Upper lobe of left lung (tissue), 6 donors: ENCODE measurements at regions not wholly inside any gene's neighbourhood (a gene's known extent, or its start where the extent isn't known, plus 50 kb on each side); places are given as distances from the start of the nearest gene placed in this dataset.

ENCODE experiments used
- ATAC-seq, 2 donors: fragments of 200-7000 bp; cut with Tn5 transposase; one replicate each; pipeline ENCODE4 v1.9.1; 2022; ENCODE audit warnings: mild to moderate bottlenecking in 2 of 2, moderate library complexity in 2 of 2; ENCODE audit not compliant: low FRiP score in 2 of 2
- DNase-seq, 2 donors: peaks; one replicate each; pipeline ENCODE4 v3.0.0-alpha.2; 2019 to 2020
- H3K27ac ChIP-seq, 4 donors: fragments of 200-600 bp; sonication (generic); one replicate each; pipeline ENCODE4 v1.5.1; 2016 to 2019
- H3K27me3 ChIP-seq, 4 donors: fragments of 200-600 bp; sonication (generic); one replicate each; pipeline ENCODE4 v1.5.1; 2017 to 2019
- H3K36me3 ChIP-seq, 4 donors: fragments of 200-600 bp; sonication (generic); one replicate each; pipeline ENCODE4 v1.5.1; 2016 to 2019
- H3K4me1 ChIP-seq, 4 donors: fragments of 200-600 bp; sonication (generic); one replicate each; pipeline ENCODE4 v1.5.1; 2018 to 2019
- H3K4me3 ChIP-seq, 4 donors: fragments of 200-600 bp; sonication (generic); one replicate each; pipeline ENCODE4 v1.5.1; 2017 to 2019; ENCODE audit warnings: mild to moderate bottlenecking in 2 of 4, moderate library complexity in 1 of 4
- H3K9me3 ChIP-seq, 4 donors: fragments of 200-600 bp; sonication (generic); one replicate each; pipeline ENCODE4 v1.5.1; 2018 to 2019
- CTCF ChIP-seq, 6 experiments: fragments of 450-650 bp in 4 of 6; fragments of 200-600 bp in 2 of 6; sonication (generic) in 2 of 6; IDR thresholded peaks; one replicate each; pipeline ENCODE4 v1.5.1; 2016 to 2019; ENCODE audit warnings: antibody characterized with exemption in 6 of 6
- EP300 ChIP-seq, 4 donors: sonication (generic); formaldehyde crosslinking; IDR thresholded peaks; one replicate each; pipeline ENCODE4 v1.5.1; 2017; ENCODE audit warnings: antibody characterized with exemption in 4 of 4, control low read depth in 2 of 4
- POLR2A ChIP-seq, 4 donors: fragments of 450-650 bp; IDR thresholded peaks; one replicate each; pipeline ENCODE4 v1.5.1; 2016 to 2017; ENCODE audit warnings: antibody characterized with exemption in 4 of 4, mild to moderate bottlenecking in 2 of 4
- POLR2AphosphoS5 ChIP-seq, 2 donors: sonication (generic); formaldehyde crosslinking; IDR thresholded peaks; one replicate each; pipeline ENCODE4 v1.5.1; 2017; ENCODE audit warnings: antibody characterized with exemption in 2 of 2
- WGBS, 2 donors: methylation state at CpG; one replicate each; pipeline ENCODE4 v1.1.5; 2017 to 2018; 5-methylcytosine and 5-hydroxymethylcytosine counted together
- donor health status: DM: no; HTN: no; CAD: no; lungs with moderate emphysema.
- donor health status: DM: no; HTN: yes; CAD: no; lungs with severe emphysema.

GRCh38 chr9:28921857-28922500, 1348.7 kb upstream of the C9orf72 start:
- WGBS, 2 donors, result 84 to 86% methylated on average over 3 of the region's 3 CpGs
- DNase-seq (no peak), ATAC-seq (no peak)
- H3K9me3 ChIP-seq, result no peaks in the 10 kb centered on the region
- no peaks in the 10 kb centered on the region for H3K4me1 ChIP-seq
- H3K36me3 ChIP-seq, result no peaks in the 10 kb centered on the region
- H3K4me3 ChIP-seq, result no peak overlapping the region
- H3K27ac ChIP-seq, result no peak overlapping the region
- H3K27me3 ChIP-seq, result no peaks in the 10 kb centered on the region
- TF ChIP-seq POLR2AphosphoS5 (IDR thresholded peaks at IDR 0.05), result no peak
- no peak for TF ChIP-seq EP300 (IDR thresholded peaks at IDR 0.05)
- TF ChIP-seq POLR2A (IDR thresholded peaks at IDR 0.05), result no peak
- no peak for TF ChIP-seq CTCF (IDR thresholded peaks at IDR 0.05)

GRCh38 chr9:28922891-28923290, 1349.6 kb upstream of the C9orf72 start:
- Histone ChIP-seq H3K9me3 (no peaks in the 10 kb centered on the region), H3K4me3 (no peak overlapping the region), H3K36me3 (no peaks in the 10 kb centered on the region), H3K4me1 (no peaks in the 10 kb centered on the region), H3K27me3 (no peaks in the 10 kb centered on the region), H3K27ac (no peak overlapping the region)
- TF ChIP-seq POLR2A (IDR thresholded peaks at IDR 0.05) (no peak), POLR2AphosphoS5 (IDR thresholded peaks at IDR 0.05) (no peak), EP300 (IDR thresholded peaks at IDR 0.05) (no peak), CTCF (IDR thresholded peaks at IDR 0.05) (no peak)
- DNase-seq, result no peak
- no peak for ATAC-seq
- 58 to 69% methylated on average over 4 of the region's 4 CpGs for WGBS, 2 donors

- Histone ChIP-seq H3K27ac (no peak overlapping the region), H3K4me3 (no peak overlapping the region), H3K9me3 (no peaks in the 10 kb centered on the region), H3K4me1 (no peaks in the 10 kb centered on the region), H3K36me3 (no peaks in the 10 kb centered on the region), H3K27me3 (no peaks in the 10 kb centered on the region)
- TF ChIP-seq POLR2A (IDR thresholded peaks at IDR 0.05) (no peak), POLR2AphosphoS5 (IDR thresholded peaks at IDR 0.05) (no peak), CTCF (IDR thresholded peaks at IDR 0.05) (no peak), EP300 (IDR thresholded peaks at IDR 0.05) (no peak)
- DNase-seq, result no peak
- WGBS, 2 donors, result 52 to 57% methylated on average over 3 of the region's 3 CpGs
- no peak for ATAC-seq
Measured at GRCh38 chr9:28923351-28923750, 1350.1 kb upstream of the C9orf72 start.

DNA sequence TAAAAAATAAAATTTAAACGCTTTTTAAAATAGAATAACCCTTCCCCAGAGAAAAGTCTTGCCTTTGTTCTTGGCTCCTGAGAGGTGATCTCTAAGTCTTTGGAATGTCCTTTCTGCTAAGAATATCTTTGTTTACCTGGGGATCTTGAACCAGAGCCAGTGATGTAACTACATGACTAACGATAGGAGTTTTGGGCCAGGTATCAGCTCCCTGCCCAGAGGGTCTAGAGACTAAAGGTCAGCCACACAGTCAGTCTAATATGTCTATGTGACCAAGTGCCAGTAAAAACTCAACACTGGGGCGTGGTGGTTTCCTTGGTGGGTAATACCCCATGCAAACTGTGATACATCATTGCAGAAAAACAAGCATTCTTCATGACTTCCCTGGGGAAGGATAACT, 1351.9 kb upstream of the C9orf72 start:
- H3K36me3 ChIP-seq, result no peaks in the 10 kb centered on the region
- ATAC-seq (no peak), DNase-seq (no peak)
- no peaks in the 10 kb centered on the region for H3K27me3 ChIP-seq
- no peak overlapping the region for H3K27ac ChIP-seq
- H3K4me1 ChIP-seq, result no peaks in the 10 kb centered on the region
- 66 to 75% methylated on average over 3 of the region's 3 CpGs for WGBS, 2 donors
- no peak overlapping the region for H3K4me3 ChIP-seq
- H3K9me3 ChIP-seq, result no peaks in the 10 kb centered on the region
- TF ChIP-seq CTCF (IDR thresholded peaks at IDR 0.05) (no peak), POLR2A (IDR thresholded peaks at IDR 0.05) (no peak), POLR2AphosphoS5 (IDR thresholded peaks at IDR 0.05) (no peak), EP300 (IDR thresholded peaks at IDR 0.05) (no peak)

DNA sequence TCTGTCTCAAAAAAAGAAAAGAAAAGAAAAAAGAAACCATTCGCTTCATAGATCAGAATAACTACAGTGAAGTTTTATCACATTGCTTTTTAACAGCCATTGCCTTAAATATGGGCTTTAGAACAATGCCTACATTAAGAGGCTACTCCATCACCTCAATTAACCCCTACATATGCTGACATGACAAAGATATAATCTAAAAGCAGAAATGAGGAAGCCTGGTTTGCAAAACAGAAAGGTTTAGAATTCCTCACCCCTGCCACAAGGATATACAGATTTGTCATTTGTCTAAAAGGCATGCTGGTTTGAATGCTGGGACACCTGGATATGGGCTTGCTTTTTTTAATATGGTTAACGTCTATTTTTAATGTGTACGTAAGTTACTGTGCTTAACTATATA, 1353.0 kb upstream of the C9orf72 start:
- DNase-seq (no peak), ATAC-seq (no peak)
- H3K27me3 ChIP-seq, result no peaks in the 10 kb centered on the region
- no peak overlapping the region for H3K27ac ChIP-seq
- H3K9me3 ChIP-seq, result no peaks in the 10 kb centered on the region
- TF ChIP-seq POLR2AphosphoS5 (IDR thresholded peaks at IDR 0.05) (no peak), EP300 (IDR thresholded peaks at IDR 0.05) (no peak), POLR2A (IDR thresholded peaks at IDR 0.05) (no peak), CTCF (IDR thresholded peaks at IDR 0.05) (no peak)
- no peaks in the 10 kb centered on the region for H3K36me3 ChIP-seq
- 63 to 70% methylated on average over 3 of the region's 3 CpGs for WGBS, 2 donors
- no peak overlapping the region for H3K4me3 ChIP-seq
- H3K4me1 ChIP-seq, result no peaks in the 10 kb centered on the region
